Hepatocyte (in vitro differentiated cells): ENCODE measurements at regions not wholly inside any gene's neighbourhood (a gene's known extent, or its start where the extent isn't known, plus 50 kb on each side); places are given as distances from the start of the nearest gene placed in this dataset.

ENCODE experiments used
- DNase-seq: peaks from one replicate; pipeline ENCODE4 v3.0.0-alpha.2; 2016; ENCODE audit warnings: low spot score
- H2AFZ ChIP-seq: fragments of 200-600 bp; sonication (generic); 2 replicates; pipeline ENCODE4 v1.6.0; 2016; ENCODE audit warnings: antibody characterized with exemption, mild to moderate bottlenecking
- H3K27ac ChIP-seq: fragments of 200-600 bp; sonication (generic); 2 replicates; pipeline ENCODE4 v1.5.1; 2016; ENCODE audit warnings: mild to moderate bottlenecking
- H3K27me3 ChIP-seq: fragments of 200-600 bp; sonication (generic); 2 replicates; pipeline ENCODE4 v1.6.1; 2016
- H3K36me3 ChIP-seq: fragments of 200-600 bp; sonication (generic); replicated peaks from 2 replicates; pipeline ENCODE4 v1.5.1; 2016; ENCODE audit warnings: low read depth; ENCODE audit not compliant: insufficient read depth
- H3K4me1 ChIP-seq: fragments of 200-600 bp; sonication (generic); 2 replicates; pipeline ENCODE4 v1.5.1; 2016; ENCODE audit warnings: mild to moderate bottlenecking, moderate library complexity; ENCODE audit not compliant: insufficient read depth
- H3K4me2 ChIP-seq: fragments of 200-600 bp; sonication (generic); 2 replicates; pipeline ENCODE4 v1.6.0; 2016
- H3K4me3 ChIP-seq: fragments of 200-600 bp; sonication (generic); 2 replicates; pipeline ENCODE4 v1.5.1; 2016; ENCODE audit warnings: mild to moderate bottlenecking
- H3K79me2 ChIP-seq: fragments of 200-600 bp; sonication (generic); 2 replicates; pipeline ENCODE4 v1.6.0; 2017; ENCODE audit warnings: mild to moderate bottlenecking
- H3K9me2 ChIP-seq: fragments of 200-600 bp; sonication (generic); replicated peaks from 2 replicates; pipeline ENCODE4 v1.6.0; 2017; ENCODE audit warnings: mild to moderate bottlenecking; ENCODE audit not compliant: insufficient read depth
- H3K9me3 ChIP-seq: fragments of 200-600 bp; sonication (generic); 2 replicates; pipeline ENCODE4 v1.5.1; 2016; ENCODE audit warnings: low read depth, mild to moderate bottlenecking
- H4K20me1 ChIP-seq: fragments of 200-600 bp; sonication (generic); 2 replicates; pipeline ENCODE4 v1.6.0; 2016; ENCODE audit warnings: mild to moderate bottlenecking; ENCODE audit not compliant: insufficient read depth, poor library complexity, severe bottlenecking
- EZH2 ChIP-seq: fragments of 200-600 bp; sonication (generic); IDR thresholded peaks from 2 replicates; pipeline ENCODE4 v1.6.1; 2016; ENCODE audit warnings: antibody characterized with exemption, mild to moderate bottlenecking, borderline replicate concordance
- EZH2phosphoT487 ChIP-seq: fragments of 200-600 bp; sonication (generic); IDR thresholded peaks from one replicate; pipeline ENCODE4 v1.6.1; 2018; ENCODE audit warnings: antibody characterized with exemption, mild to moderate bottlenecking, low read depth, moderate library complexity; ENCODE audit not compliant: unreplicated experiment, severe bottlenecking
- WGBS: methylation state at CpG from one replicate; pipeline ENCODE4 v1.1.6; 2016; ENCODE audit warnings: low lambda C conversion rate; ENCODE audit errors: missing lambda C conversion rate; 5-methylcytosine and 5-hydroxymethylcytosine counted together
- TF ChIP-seq, protein P1 (sequence below): fragments of 200-600 bp; sonication (generic); IDR thresholded peaks from 2 replicates; pipeline ENCODE4 v1.5.1; 2016; ENCODE audit warnings: antibody characterized with exemption, mild to moderate bottlenecking; ENCODE audit not compliant: poor library complexity

DNA sequence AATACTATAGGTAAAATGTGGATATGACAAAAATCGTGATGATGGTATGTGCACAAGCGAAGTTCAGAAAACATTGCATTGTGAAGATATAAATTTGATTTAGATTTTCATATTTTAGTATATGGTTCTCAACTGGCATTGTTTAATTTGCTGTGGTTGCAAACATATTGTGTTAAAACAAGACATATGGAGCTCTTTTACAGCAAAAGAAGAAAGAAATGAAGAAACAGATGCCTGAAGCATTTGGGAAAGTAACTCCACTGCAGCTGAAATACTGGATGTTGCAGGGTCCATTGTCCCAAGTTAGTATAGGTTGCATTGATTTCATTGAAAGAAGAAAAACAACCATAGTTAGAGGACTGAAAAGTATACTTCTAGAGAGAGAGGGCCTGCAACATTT is 185.8 kb upstream of the SSTR1 start:
- TF ChIP-seq, protein P1, sequence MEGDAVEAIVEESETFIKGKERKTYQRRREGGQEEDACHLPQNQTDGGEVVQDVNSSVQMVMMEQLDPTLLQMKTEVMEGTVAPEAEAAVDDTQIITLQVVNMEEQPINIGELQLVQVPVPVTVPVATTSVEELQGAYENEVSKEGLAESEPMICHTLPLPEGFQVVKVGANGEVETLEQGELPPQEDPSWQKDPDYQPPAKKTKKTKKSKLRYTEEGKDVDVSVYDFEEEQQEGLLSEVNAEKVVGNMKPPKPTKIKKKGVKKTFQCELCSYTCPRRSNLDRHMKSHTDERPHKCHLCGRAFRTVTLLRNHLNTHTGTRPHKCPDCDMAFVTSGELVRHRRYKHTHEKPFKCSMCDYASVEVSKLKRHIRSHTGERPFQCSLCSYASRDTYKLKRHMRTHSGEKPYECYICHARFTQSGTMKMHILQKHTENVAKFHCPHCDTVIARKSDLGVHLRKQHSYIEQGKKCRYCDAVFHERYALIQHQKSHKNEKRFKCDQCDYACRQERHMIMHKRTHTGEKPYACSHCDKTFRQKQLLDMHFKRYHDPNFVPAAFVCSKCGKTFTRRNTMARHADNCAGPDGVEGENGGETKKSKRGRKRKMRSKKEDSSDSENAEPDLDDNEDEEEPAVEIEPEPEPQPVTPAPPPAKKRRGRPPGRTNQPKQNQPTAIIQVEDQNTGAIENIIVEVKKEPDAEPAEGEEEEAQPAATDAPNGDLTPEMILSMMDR, result no peak
- TF ChIP-seq EZH2phosphoT487 (no peak), EZH2 (no peak)
- Histone ChIP-seq H3K36me3 (no peaks in the 10 kb centered on the region), H3K27me3 (no peaks in the 10 kb centered on the region), H3K79me2 (no peaks in the 10 kb centered on the region), H3K9me3 (peaks cover 7% of the 10 kb centered on the region), H4K20me1 (no peaks in the 10 kb centered on the region), H3K9me2 (no peaks in the 10 kb centered on the region), H3K4me3 (no peak overlapping the region), H2AFZ (no peak overlapping the region), H3K4me2 (no peak overlapping the region), H3K27ac (no peak overlapping the region), H3K4me1 (no peaks in the 10 kb centered on the region)
- WGBS, result 94% methylated on average over 2 of the region's 2 CpGs
- no peak for DNase-seq

DNA sequence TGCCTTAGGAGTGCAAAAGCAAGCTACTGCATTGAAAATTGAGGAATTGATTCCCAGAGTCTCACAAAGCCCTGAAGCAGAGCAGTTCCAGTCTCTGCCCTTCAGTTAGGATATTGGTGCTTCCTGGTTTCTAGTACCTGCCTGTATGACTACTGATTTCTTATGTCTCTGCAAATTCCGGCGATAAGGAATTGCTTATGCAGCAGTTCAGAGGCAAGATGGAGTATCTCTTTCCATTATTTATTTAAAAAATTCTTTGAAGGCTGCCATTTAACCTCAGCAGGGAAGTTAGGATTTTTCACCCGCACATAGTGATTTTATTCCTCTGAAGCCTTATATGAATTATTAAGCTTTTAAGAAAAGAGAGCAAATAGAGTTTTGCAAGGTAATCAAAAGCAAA is 184.9 kb upstream of the SSTR1 start:
- peaks cover 7% of the 10 kb centered on the region for H3K9me3 ChIP-seq
- no peaks in the 10 kb centered on the region for H3K27me3 ChIP-seq
- no peak overlapping the region for H3K4me2 ChIP-seq
- H3K79me2 ChIP-seq, result no peaks in the 10 kb centered on the region
- no peak overlapping the region for H3K27ac ChIP-seq
- 88% methylated on average over 3 of the region's 3 CpGs for WGBS
- no peaks in the 10 kb centered on the region for H4K20me1 ChIP-seq
- no peaks in the 10 kb centered on the region for H3K36me3 ChIP-seq
- H3K9me2 ChIP-seq, result no peaks in the 10 kb centered on the region
- no peaks in the 10 kb centered on the region for H3K4me1 ChIP-seq
- H3K4me3 ChIP-seq, result no peak overlapping the region
- TF ChIP-seq EZH2phosphoT487, result no peak
- TF ChIP-seq EZH2, result no peak
- TF ChIP-seq, protein P1, result no peak
- DNase-seq, result no peak
- H2AFZ ChIP-seq, result no peak overlapping the region

DNA sequence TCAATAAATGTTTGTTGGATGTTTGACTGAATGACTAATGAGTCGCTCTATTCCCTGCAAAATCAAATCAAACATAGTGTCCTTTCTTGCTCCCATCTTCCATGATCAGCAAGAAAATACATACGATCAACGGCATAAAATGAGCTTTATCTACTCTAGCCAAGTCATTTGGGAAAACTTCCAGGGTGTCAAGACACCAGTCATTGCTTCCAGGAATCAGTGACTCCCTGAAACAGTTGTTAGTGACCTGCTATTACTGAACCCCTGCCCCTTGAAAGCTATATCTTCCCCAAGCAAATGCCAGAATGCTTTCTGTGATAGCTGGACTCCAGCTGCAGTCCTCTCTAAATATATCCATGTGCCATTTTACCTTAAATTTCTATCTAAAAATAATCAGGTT is 169.5 kb upstream of the SSTR1 start:
- Histone ChIP-seq H4K20me1 (no peaks in the 10 kb centered on the region), H3K4me3 (no peak overlapping the region), H3K4me1 (no peaks in the 10 kb centered on the region), H2AFZ (no peak overlapping the region), H3K79me2 (no peaks in the 10 kb centered on the region), H3K4me2 (no peak overlapping the region), H3K9me3 (no peaks in the 10 kb centered on the region), H3K27me3 (no peaks in the 10 kb centered on the region), H3K36me3 (no peaks in the 10 kb centered on the region), H3K9me2 (no peaks in the 10 kb centered on the region), H3K27ac (no peak overlapping the region)
- 97% methylated on average over 3 of the region's 3 CpGs for WGBS
- no peak for TF ChIP-seq EZH2phosphoT487
- no peak for TF ChIP-seq EZH2
- TF ChIP-seq, protein P1, result no peak
- no peak for DNase-seq

DNA sequence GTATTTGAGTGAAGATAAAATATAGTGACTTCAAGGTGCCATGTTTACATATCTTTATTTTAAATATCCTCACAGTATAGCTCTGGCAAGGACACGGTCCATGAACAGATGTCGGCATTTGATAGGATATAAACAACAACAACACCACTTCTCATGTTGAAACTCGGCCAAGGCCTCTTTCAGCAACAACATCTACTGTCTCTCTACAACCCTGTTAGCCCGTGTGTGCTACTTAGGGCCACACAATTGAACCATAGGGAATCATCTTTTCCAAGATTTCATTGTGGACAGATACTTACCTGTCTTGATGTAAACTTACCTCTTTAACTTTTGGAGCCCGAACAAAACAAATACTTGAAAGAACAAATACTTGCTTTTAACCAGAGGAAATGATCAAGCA is 168.7 kb upstream of the SSTR1 start:
- Histone ChIP-seq H3K9me2 (no peaks in the 10 kb centered on the region), H3K36me3 (no peaks in the 10 kb centered on the region), H3K79me2 (no peaks in the 10 kb centered on the region), H3K9me3 (no peaks in the 10 kb centered on the region), H2AFZ (no peak overlapping the region), H4K20me1 (no peaks in the 10 kb centered on the region), H3K4me3 (no peak overlapping the region), H3K4me2 (no peak overlapping the region), H3K27ac (no peak overlapping the region), H3K27me3 (no peaks in the 10 kb centered on the region), H3K4me1 (no peaks in the 10 kb centered on the region)
- no peak for TF ChIP-seq EZH2phosphoT487
- TF ChIP-seq, protein P1, result no peak
- TF ChIP-seq EZH2, result no peak
- DNase-seq, result no peak
- WGBS, result 82% methylated on average over 5 of the region's 5 CpGs
